GM18499 (cell line): ENCODE measurements at regions not wholly inside any gene's neighbourhood (a gene's known extent, or its start where the extent isn't known, plus 50 kb on each side); places are given as distances from the start of the nearest gene placed in this dataset.

Experiments used
- ATAC-seq: cut with Tn5 transposase; IDR thresholded peaks from one replicate; pipeline ENCODE4 v1.9.1; 2021; ENCODE audit warnings: moderate number of reproducible peaks; ENCODE audit not compliant: insufficient read depth, unreplicated experiment

DNA sequence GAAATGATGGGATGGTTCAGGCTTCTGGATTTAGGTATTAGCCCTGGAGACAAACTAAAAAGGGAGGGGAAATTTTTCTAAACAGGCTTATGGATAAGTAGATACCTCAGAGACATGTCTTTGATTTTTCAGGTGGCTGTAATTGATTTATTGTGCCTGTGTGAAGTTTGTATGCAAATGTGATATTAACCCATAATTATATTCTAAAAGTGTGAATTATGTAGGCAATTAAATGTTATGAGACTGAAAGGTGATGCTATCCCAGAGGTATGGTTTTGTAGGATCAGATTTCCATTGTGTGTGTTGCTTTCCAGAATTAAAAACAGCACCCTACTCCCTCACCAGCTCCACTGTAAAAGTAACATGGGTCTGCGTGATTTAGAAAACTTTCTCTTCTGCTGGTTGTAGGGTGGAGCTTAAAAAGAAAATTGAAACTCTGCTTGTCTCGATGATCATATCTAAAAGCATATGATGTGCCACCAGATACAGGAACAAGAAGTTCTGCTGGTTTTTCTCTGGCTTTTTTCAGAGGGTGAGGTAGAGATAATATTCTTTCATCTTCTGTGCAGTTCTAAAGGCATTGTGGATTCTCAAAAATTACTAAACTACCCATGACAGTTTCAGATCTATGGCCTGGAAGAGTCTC lies 71.8 kb upstream of the TAF11L2 start:
- ATAC-seq = peak; percentile 92

DNA sequence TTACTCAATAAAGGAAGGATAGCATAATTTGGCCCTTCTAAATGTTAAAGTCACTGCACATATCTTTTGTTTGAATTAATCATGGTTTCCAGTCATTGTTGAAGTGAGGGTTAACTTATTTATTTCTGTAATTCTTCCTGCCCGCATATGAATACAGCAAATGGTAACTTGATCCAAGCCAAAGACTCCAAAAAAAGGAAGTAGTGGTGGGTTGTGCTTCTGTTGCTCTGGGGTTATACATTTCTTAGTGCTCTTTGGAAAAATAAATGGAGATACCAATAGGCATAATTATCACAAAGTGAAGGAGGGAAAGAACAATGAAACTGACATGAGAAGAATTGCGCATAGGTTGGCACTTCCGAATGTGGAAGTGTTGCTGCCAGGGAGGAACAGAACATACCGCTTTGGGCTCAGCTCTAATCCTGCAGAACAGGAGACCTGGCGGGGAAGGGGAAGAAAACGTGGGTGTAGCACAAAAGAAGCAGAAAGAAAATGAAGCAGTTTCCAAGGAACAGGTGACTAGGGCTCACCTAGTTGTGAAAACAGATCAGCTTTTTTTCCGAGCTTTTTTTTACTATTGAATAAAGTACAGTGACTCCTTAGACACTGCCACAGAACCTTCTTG lies 69.7 kb upstream of the TAF11L2 start:
- no peak for ATAC-seq

DNA sequence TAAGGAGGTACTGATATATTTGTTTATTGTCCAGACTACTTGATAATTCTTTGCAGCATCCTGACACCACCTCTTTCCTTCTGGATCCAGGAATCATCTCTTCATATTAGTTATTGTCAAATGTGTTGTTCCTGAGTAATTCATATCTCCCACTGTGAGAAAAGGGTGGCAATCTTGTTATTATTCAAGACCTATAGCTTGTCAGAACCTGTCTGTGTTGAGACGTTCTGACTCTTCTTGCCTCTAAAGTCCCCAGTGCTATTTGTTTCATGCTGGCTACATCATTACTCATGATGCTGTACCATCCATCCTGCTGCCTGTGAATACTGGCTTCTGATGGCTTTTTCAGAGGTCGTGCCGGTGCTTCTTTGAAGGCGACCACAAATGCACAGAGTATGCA lies 68.7 kb upstream of the TAF11L2 start:
- ATAC-seq = no peak

DNA sequence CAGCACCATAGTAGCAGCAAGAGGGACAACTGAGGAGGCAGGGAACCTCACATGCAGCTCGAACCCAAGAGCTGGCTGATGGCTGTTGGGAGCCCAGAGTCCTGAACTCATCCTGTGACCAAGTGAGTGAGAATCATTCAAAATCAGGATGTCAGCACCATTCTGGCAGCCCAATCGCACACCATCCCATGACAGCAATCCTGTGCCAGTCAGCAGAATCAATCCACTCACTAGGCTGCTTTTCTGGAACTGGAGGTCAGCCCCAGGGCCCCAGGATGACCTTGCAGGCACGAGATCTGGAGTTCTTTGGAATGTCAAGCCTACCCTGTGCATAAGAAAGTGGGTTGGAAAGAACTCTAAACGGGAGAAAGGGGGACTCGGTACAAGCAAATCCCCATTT lies 67.8 kb upstream of the TAF11L2 start:
- no peak for ATAC-seq

DNA sequence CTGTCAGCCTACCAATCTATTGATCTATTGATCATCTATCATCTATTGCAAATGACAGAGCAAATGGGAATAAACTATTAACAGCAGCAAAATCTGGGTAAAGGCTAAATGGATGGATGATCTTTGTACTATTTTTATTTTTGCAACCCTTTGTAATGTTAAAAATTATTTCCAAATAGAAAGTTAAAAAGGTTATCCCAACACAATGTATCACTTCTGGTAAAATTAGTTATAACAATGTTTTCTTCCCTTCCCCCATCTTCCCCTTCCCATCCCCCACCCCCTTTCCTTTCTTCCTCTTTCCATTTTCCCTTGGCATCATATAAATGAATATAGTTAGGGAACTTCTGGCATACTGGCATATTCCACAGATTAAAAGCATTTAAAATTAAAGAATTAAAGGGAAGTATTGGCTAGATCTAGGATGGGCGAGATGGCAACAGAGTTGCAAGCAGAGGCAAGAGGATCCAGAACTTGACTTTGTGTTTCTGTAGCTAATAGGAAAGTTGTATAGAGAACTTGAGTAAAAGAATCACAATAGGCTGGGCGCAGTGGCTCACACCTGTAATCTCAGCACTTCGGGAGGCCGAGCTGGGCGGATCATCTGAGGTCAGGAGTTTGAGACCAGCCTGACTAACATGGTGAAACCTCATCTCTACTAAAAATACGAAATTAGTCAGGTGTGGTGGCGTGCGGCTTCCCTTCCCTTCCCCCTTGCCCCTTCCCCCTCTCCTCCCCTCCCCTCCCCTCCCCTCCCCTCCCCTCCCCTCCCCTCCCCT lies 66.6 kb upstream of the TAF11L2 start:
- ATAC-seq = no peak

DNA sequence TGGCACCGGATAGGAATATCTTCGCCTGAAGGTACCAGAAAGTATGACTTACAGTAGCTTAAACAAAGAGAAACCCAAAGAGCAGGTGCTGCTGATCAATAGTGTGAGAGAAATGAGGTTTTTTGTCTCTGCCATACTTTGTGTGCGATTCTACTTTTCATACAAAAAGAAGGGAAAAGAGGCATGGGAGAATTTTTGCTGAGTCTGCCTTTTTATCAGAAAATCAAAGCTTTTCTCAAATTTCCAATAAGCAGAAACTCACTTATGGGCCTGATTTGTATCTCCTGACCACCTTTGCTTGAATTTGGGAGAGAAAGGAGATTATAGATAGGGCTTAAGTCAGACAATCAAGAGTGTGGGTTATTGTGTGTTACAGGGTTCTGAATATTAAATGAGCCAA lies 65.5 kb upstream of the TAF11L2 start:
- no peak for ATAC-seq

DNA sequence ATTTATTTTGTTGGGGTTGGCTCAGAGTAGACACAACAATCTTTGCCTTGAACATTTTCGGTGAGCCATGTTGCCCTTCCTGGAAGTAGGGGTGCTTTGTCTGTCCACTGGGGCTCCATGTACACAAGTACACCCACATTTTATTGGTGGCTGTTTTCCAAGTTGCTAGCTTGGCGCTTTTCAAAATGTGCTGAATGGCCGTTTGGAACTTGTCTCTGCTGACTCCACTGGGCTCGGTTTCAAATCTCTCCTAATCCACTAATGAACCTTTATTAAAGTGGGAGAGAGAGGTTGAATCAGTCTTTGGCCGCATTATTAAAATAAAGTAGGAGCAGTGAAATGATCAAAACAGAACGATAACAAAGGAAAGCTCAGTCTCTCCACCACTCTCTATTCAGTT lies 64.6 kb upstream of the TAF11L2 start:
- no peak for ATAC-seq

DNA sequence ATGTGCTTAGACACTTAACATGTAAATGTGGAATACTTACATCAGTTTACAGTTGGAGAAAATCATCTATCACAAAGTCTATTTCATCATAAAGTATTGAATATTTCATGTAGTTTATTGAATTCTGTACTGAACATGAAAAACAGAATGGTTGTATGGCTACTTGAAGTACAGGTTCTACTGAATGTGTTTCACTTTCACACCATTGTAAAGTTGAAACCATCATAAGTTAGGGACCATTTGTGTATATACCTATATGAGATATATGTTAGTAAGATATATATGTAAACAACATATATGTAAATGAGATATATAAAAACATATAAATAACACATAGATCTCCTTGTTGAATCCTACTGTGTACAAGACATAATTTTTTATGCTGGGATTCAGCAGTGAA lies 63.0 kb upstream of the TAF11L2 start:
- ATAC-seq = peak; percentile 69

DNA sequence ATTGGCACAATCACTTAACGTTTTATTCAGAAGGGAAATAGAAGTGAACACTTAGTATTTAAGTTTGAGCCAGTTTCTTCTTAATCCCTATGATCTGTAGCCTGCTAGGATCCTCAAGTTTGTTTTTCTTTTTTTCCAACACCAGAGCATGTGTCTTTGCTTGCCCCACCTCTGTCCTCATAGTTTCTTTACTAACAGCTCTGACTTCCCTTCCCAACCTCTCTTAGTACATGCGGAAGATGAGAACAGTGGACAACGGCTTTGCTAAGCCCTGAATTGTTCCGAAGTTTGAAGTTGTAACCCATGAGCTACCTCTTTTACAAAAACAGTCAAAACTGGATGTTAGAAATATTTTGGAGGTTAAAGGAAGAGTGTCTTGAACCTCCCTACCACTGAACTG lies 61.7 kb upstream of the TAF11L2 start:
- peak; percentile 33 for ATAC-seq

DNA sequence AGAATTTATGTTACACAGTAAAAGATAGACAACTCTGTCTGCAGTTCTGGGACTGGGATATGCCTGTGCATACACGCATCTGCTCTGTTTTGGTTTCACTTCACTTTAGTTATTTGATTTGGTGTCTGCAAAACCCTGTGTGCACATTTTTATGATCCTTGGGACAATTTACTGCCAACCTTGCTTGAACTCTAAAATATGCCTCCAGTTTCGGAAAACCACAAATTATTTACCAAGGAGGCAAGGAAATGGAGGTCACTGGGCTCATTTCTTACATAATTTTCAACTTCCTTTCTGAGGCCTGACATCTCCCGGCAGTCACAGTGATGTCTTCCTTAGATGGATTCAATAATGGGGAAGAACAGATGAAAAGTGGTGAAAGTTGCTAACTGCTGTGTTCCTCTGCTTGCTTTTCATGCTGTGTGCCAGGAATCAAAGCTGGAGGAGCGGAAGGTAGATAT lies 61.2 kb upstream of the TAF11L2 start:
- peak; percentile 51 for ATAC-seq

DNA sequence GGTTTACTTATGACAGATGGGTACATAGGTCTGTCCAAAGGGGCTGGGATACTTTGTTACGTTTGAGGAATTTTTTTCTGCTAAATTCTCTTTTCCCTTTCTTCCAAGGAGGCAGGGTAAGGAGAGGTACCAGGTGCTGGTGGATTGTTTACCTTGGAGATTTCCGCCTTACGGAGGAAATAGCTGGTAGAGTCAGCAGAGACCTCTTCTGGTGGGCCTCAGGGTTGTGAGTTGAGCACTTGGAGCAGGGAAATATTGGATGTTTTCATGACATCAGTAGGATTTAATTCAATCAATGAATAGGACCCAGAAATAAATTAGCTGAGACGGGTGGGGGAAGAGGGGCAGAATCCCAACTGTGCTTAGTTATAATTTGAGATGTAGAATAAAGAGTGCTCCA lies 60.0 kb upstream of the TAF11L2 start:
- no peak for ATAC-seq

DNA sequence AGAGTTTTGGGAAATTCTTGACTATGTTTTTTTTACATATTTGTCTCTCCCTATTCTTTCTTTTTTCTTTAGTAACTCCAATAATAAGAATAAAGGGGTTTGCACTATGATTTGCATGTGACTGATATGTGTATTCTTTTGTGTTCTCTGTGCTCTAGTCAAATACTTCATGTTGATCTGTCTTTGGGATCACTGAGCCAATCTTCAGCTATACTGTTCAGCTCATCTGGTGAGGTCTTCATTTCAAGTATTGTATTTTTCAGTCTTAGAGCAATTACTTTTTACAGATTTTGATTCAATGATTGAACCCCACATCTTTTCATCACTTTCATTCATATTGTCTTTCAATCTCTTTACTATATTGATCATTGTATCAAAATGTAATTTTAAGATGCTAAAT lies 58.1 kb upstream of the TAF11L2 start:
- ATAC-seq = no peak

DNA sequence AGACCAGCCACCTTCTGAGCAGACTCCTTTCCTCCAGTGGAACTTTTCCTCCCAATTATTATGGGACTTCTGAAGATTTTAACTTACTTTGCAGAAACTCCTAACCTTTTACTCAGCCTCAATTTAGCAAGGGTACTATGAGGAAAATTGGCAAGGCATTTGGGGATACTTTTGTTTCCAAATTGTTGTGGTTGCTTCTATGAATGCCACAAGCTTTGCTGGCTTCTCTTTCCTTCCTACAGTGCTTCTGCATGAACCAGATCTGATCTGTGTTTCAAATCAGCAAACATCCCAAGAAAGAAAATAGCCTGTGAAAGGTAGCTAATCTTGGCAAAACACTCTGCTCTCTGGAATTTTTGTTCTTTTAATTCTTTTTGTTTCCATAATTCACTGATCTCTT lies 57.3 kb upstream of the TAF11L2 start:
- no peak for ATAC-seq

DNA sequence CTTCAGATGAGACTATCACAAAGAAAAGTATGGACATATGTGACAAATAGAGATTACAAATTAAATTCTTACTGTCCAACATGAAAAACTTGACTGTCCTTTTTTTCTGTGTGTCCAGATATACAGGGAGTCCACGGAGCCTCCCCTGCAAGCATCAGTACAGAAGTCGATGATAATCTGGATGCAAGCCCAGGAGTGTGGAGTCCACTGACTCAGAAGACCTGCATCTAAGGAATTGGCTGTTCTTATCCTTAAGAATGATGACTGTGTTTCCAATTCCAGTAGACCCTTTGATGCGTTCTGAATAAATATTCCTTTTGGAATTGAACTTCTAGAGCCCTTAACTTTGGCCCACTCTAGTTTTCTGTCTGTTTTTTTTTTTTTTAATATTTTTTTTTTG lies 56.7 kb upstream of the TAF11L2 start:
- ATAC-seq = no peak

DNA sequence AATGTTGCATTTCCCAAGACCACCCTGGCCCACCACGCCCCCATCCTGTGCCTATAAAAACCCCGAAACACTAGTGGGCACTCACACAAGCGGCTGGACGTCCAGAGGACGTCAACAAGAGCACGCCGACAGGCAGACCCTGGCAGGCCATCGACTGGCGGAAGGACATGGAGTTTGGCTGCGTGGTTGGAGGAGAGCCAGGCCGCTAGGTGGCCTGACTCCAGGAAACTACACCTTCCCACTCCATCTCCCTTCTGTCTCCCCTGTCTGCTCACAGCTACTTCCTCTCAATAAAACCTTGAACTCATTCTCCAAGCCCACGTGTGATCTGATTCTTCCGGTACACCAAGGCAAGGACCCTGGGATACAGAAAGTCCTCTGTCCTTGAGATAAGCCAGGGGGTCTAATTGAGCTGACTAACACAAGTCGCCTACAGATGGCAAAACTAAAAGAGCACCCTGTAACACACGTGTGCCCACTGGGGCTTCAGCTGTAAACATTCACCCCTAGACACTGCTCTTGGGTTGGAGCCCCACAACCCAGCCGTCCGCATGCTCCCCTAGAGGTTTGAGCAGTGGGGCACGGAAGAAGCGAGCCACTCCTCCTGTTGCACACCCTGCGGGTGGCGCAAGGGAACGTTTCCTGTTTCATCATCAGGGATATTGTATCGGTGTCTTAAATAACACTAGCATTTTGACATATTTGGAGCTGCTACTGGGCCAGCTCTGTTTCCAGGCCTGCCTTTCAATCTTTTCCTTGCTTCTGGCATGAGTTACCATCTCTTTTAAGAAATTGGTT lies 54.5 kb upstream of the TAF11L2 start:
- no peak for ATAC-seq

DNA sequence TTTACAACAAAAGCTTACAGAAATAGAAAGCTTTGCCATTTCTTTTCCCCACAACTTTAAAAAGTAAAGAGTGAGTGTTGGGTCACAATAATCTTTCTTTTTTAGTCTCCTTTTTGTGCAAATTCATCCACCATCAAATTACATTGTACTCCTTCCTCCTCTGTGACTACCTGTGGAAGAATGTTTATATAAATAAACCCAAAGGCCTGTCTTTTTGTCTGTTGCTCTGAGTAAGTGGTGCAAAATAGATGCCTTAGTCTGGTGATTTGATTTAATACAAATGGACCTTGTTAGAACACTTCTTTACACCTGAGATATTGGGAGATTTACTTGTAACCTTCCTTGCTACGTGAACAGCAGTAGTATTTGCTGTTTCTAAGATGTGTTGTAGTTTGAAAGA lies 53.5 kb upstream of the TAF11L2 start:
- no peak for ATAC-seq

DNA sequence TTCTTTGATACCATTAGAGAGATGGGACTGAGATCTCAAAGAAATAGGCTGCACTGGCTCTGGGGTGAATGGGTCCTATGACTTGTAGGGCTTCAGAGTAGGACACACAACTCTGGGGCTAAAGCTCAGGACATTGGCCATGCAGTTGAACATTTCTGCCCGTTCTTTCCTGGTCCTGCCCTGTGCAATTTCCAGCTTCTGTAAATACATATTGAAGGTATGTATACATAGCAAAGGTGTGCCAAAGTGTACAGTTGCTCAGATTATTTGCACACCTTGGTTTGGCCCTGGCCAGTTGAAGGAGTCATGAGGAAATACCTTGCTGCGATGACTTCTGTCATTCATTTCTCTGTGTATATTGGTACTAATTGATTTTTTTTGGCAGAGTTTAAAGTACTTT lies 52.8 kb upstream of the TAF11L2 start:
- no peak for ATAC-seq
